Amniotic stem cell (primary cell): ENCODE measurements at regions not wholly inside any gene's neighbourhood (a gene's known extent, or its start where the extent isn't known, plus 50 kb on each side); places are given as distances from the start of the nearest gene placed in this dataset.
"Not testable (repeated sequence)": the region's sequence is repeated elsewhere in the genome, so short reads cannot be mapped to it uniquely, and the experiment has no call there.

ENCODE experiments used
- DNase-seq: peaks from one replicate; lab custom pipeline; 2025; lab: John Stamatoyannopoulos, UW

- no peak for DNase-seq
Measured at GRCh38 chr2:8229546-8229986, 452.3 kb upstream of the ID2 start.

DNA sequence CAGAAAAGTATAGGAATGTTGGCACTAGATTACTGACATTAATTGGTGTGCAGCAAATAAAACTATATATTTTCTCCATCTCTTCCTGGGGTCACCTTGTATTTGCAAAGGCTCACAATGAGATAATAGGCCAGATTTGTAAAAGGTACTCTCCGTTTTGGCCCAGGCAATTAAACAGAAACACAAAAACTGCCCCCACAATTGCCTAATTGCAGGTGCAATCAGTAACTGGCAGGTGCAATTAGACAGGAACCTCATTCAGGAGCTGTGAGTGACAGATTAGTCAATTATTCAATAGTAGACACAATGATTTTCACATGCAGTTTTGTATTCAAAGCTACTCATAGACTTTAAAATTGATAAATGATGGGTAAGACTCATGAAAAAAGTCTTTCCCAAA lies 451.4 kb upstream of the ID2 start:
- no peak for DNase-seq

DNA sequence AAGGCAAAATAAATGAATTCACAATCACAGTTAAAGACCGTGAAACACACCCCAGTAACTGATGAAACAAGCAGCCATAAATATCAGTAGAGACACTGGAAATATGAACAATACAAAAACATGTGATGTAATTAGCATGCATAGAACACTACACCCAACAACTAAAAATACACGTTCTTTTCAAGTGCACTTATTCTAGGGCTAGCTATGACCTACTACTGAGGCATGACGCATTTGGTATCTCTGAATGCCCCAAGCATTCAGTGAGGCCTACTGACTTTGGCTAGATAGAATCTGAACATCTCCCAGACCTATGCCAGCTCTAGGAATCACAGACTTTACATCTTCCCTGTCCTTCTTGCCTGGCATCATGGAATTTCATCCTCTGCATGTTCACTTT lies 450.0 kb upstream of the ID2 start:
- DNase-seq = no peak

- DNase-seq = no peak
Measured at GRCh38 chr2:8232871-8233270, 449.0 kb upstream of the ID2 start.

- no peak for DNase-seq
Measured at GRCh38 chr2:8234253-8234652, 447.6 kb upstream of the ID2 start.

GRCh38 chr2:8234757-8235374 lies 447.0 kb upstream of the ID2 start:
- no peak for DNase-seq

DNA sequence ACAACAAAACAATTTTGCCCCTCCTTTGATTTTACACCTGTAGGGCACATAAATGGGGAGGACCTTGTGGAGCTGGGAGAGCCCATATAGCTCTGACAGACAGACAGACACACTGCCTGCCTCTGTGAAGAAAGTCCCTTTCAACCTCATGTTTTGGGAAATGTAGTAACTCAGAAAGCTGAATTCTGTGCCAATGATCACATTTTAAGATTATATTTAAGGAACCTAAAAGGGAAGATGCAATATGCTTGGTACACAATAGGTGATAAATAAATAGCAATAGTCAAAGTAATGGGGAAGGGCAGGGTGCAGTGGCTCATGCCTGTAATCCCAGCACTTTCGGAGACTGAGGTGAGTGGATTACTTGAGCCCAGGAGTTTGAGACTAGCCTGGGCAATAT lies 446.4 kb upstream of the ID2 start:
- no peak for DNase-seq

DNA sequence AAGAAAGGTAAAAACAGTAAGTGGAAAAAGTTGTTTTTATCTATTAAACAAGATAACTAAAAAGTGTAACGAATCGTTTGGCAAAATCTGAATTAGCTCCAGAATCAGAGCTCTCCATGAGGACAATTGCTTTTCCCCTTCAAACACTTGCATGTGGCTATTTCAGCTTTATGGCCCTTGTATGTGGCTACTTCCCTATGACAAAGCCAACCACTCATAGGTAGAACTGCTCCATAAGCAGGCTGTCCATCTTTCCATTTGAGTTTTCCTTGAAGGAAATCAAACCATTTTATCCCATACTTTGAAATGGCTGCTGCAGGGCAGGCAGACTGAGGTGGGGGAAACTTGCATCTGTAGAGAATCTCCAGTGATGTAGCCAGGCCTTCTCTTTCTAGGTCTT lies 445.5 kb upstream of the ID2 start:
- no peak for DNase-seq

GRCh38 chr2:8238521-8239230 lies 443.2 kb upstream of the ID2 start:
- no peak for DNase-seq

- DNase-seq = no peak
Measured at GRCh38 chr2:8239531-8240088, 442.2 kb upstream of the ID2 start.

DNA sequence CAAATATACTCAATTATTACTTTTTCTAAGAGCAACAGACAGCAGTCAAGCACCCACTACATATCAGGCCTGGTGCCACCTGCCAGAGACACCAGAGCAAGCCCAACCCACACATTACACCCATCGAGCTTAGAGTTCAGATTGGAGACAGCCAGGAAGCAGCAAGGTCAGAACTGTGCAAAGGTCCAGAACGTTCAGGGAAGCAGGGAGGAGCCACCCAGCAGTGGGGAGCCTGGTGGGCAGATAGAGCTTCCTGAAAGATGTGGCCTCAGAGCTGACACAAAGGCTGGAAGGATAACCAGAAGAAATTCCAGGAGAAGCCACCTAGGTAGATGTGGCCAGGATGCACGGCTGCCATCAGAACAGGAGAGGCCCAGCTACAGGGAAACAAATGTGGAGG lies 440.5 kb upstream of the ID2 start:
- DNase-seq = no peak

DNA sequence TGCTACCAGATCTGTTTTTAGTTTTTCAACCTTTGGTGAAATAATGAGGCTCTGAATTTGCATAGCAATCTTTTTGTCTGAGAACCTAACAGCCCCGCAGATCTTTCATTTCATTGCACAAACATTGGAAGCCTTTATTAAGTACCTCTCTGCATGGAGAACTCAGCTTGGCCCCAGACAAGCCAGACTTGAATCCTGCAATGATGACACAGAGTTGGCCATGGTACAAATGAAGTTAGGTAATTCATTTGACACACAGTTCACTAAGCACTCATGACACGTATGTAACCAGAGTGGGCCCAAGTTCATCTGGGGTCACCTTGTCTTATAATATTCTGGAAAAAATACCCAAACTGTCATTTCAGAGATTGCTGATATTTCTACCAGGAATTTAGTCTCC lies 439.1 kb upstream of the ID2 start:
- no peak for DNase-seq

- no peak for DNase-seq
Measured at GRCh38 chr2:8243748-8244400, 438.0 kb upstream of the ID2 start.

DNA sequence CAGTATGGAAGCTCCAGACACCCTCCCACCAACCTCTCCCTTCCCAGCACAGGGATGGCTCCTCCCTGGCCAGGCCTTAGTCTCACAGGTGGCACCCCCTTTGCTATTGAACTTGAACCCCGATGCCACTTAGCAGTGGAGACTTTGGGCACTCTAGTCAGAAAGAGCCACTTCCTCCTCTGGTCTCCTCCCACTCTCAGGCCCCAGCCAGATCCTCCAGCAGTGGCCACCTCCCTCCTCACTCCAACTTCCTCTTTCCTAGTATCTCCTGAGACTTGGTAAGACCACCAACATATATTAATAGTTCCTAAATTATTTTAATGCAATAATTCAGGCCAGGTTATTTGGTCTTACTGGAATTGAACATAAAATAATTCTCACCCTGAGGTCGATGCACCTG lies 437.2 kb upstream of the ID2 start:
- DNase-seq = no peak

DNA sequence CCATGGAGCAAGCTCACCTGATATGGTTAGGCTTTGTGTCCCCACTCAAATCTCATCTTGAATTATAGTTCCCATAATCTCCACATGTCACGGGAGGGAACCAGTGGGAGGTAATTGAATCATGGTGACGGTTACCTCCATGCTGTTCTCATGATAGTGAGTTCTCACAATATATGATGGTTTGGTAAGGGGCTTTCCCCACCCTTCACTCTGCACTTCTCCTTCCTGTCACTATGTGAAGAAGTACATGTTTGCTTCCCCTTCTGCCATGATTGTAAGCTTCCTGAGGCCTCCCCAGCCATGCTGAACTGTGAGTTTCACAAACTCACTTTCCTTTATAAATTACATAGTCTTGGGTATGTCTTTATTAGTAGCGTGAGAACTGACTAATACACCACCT lies 435.7 kb upstream of the ID2 start:
- DNase-seq = no peak

DNA sequence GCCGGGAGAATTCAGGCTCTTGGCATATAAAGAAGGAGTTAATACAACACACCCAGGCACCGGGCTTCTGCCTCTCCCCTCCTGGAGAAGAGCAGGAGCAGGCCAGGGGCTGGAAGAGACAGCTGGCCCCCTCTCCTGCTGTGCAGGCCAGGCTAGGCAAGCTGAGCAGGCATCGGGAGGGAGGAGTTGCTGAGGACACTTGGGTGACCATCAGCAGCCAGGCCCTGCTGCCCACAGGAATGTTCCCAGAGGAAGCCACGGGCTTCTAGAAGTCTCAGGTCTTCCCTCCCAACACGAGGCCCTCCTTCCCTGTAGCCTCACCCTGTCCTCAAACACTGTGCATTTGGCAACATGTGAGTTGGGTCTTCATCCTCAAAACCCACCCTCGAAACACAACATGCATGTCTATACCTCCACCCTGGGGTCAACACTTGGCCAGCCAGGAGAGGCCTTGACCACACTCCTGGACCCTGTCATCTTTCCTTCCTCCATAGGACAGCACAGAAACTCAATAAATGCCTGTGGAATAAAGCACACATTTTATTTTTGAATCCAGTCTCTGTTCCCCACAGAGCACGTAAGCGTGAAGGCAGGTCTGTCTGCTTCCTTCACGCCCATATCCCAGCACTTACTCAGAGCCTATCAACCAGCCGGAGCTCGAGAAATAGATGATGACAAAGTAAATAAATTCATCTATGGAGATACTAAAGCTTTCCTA lies 433.8 kb upstream of the ID2 start:
- DNase-seq = no peak

DNA sequence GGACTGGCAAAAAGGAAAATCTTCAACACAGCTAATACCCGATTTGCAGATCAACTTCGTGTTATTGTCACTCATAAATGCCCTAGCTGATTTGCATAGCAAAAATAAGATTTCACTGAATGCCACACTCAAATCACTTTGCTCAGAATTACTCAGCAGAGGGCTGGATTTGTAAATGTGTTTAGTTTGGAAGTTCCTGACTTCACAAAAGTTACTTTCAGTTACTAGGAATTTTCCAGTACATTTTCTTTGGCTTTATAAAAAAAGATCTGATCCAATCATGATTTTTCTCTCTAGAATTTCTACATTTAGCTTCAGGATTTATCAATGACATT lies 433.3 kb upstream of the ID2 start:
- DNase-seq = no peak

GRCh38 chr2:8249141-8249540 lies 432.7 kb upstream of the ID2 start:
- no peak for DNase-seq

GRCh38 chr2:8249769-8250168 lies 432.1 kb upstream of the ID2 start:
- DNase-seq = no peak

DNA sequence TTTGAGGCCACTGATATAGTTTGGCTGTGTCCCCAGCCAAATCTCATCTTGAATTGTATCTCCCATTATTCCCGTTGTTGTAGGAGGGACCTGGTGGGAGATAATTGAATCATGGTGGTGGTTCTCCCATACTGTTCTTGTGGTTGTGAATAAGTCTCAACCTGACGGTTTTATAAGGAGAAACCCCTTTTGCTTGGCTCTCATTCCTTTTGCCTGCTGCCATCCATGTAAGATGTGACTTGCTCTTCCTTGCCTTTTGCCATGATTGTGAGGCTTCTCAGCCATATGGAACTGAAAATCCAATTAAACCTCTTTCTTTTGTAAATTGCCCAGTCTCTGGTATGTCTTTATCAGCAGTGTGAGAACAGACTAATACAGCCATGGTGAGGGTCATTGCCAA lies 431.6 kb upstream of the ID2 start:
- DNase-seq = not testable (repeated sequence)

DNA sequence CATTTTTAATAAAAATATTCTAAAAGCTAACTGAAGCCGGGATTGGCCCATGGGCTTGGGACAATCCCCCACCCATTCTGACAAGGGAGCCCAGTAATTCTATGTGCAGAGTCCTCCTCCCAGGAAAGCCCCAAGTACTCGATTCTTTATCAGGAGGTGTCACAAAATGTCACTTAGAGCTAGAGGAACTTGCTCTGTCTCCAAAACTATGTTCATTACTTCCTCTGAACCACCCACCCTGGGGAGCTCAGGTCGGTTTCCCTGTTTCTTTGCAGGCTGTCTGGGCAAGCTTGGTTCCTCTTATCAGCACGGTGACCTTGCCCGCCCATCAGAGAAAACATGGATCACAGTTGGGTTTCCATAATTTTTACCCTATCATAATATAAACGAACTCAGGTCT lies 430.6 kb upstream of the ID2 start:
- no peak for DNase-seq

- no peak for DNase-seq
Measured at GRCh38 chr2:8251856-8252255, 430.0 kb upstream of the ID2 start.
